K562 (cell line): ENCODE measurements at regions not wholly inside any gene's neighbourhood (a gene's known extent, or its start where the extent isn't known, plus 50 kb on each side); places are given as distances from the start of the nearest gene placed in this dataset.

ENCODE experiments used
- ATAC-seq: fragments of 200-7000 bp; cut with Tn5 transposase; 3 replicates; pipeline ENCODE4 v1.9.1; 2020; ENCODE audit warnings: moderate library complexity
- BruUV-seq: library from RNA; stranded (reverse); fragments of 400-500 nt; replicated peaks from 2 replicates; lab custom pipeline; 2021; lab: Mats Ljungman, UMichigan
- CTCF ChIA-PET: fragments of 300-600 bp; formaldehyde crosslinking; extraction: SDS; loops from one replicate; lab custom pipeline; 2021; ENCODE audit warnings: low intra/inter-chr PET ratio; lab: Yijun Ruan, JAX
- POLR2A ChIA-PET: fragments of 300-600, 350-650 bp; sonication (Branson Sonifier 250); formaldehyde crosslinking; extraction: SDS; loops from one replicate; lab custom pipeline; 2021; ENCODE audit warnings: antibody characterized with exemption, inconsistent platforms; lab: Yijun Ruan, JAX
- DNase-seq, 4 experiments: peaks; one replicate each; pipeline versions ENCODE4 v3.0.0 to v3.0.0-alpha.2; 2011 to 2018; ENCODE audit warnings: low spot score in 3 of 4, mixed read lengths in 3 of 4; ENCODE audit errors: extremely low read depth in 1 of 4
- FAIRE-seq: peaks from 2 replicates; lab custom pipeline; 2011; peaks lifted over from hg19 to GRCh38; lab: Jason Lieb, UNC
- H2AFZ ChIP-seq: 2 replicates; pipeline ENCODE4 v1.6.0; 2011; ENCODE audit warnings: low read depth, low read length, control low read depth, inconsistent platforms
- H3K27ac ChIP-seq: fragments of 200-600 bp; 3 replicates; pipeline ENCODE4 v1.8.0; 2011; ENCODE audit warnings: low read depth, mild to moderate bottlenecking, control low read depth, inconsistent platforms, low read length, moderate library complexity, mixed read lengths; ENCODE audit errors: extremely low read depth
- H3K27me3 ChIP-seq, 2 experiments: fragments of 300-600 bp in 1 of 2; 2 replicates in 1 of 2; 3 replicates in 1 of 2; pipeline versions ENCODE4 v1.6.0 to v1.8.0; 2011; ENCODE audit warnings: inconsistent platforms in 2 of 2, low read length in 2 of 2, mild to moderate bottlenecking in 1 of 2, mixed read lengths in 1 of 2, moderate library complexity in 1 of 2; ENCODE audit not compliant: control insufficient read depth in 2 of 2, insufficient read depth in 2 of 2
- H3K36me3 ChIP-seq: fragments of 300-600 bp; 3 replicates; pipeline ENCODE4 v1.8.0; 2011; ENCODE audit warnings: mild to moderate bottlenecking, low read length, inconsistent platforms; ENCODE audit not compliant: control insufficient read depth, insufficient read depth
- H3K4me1 ChIP-seq, 2 experiments: fragments of 200-600 bp in 1 of 2; replicated peaks in 1 of 2; 2 replicates in 1 of 2; 3 replicates in 1 of 2; pipeline versions ENCODE4 v1.5.1 to v1.8.0; 2011; ENCODE audit warnings: inconsistent platforms in 2 of 2, low read length in 2 of 2, mild to moderate bottlenecking in 1 of 2, mixed read lengths in 1 of 2, moderate library complexity in 1 of 2; ENCODE audit not compliant: control insufficient read depth in 2 of 2, insufficient read depth in 2 of 2
- H3K4me2 ChIP-seq: 2 replicates; pipeline ENCODE4 v1.6.1; 2011; ENCODE audit warnings: low read length, control low read depth, inconsistent platforms, mixed read lengths; ENCODE audit not compliant: insufficient read depth
- H3K4me3 ChIP-seq: fragments of 200-600 bp; sonication (generic), shearing (Covaris generic); 2 replicates; pipeline ENCODE4 v1.5.1; 2016; ENCODE audit warnings: control low read depth, inconsistent platforms
- H3K79me2 ChIP-seq: fragments of 200-600 bp; 3 replicates; pipeline ENCODE4 v1.8.0; 2011; ENCODE audit warnings: low read length, inconsistent platforms; ENCODE audit not compliant: control insufficient read depth, insufficient read depth
- H3K9ac ChIP-seq, 2 experiments: 2 replicates each; pipeline versions ENCODE4 v1.6.0 to v1.6.1; 2011; ENCODE audit warnings: low read depth in 2 of 2, low read length in 2 of 2, control low read depth in 1 of 2, inconsistent platforms in 1 of 2, mild to moderate bottlenecking in 1 of 2, mixed read lengths in 1 of 2; ENCODE audit not compliant: insufficient read depth in 1 of 2
- H3K9me1 ChIP-seq: one replicate; pipeline ENCODE4 v1.6.0; 2011; ENCODE audit warnings: inconsistent platforms, mild to moderate bottlenecking, low read length, moderate library complexity; ENCODE audit not compliant: control insufficient read depth, insufficient read depth
- H3K9me3 ChIP-seq: replicated peaks from 2 replicates; pipeline ENCODE4 v1.5.1; 2011; ENCODE audit warnings: low read depth, low read length, inconsistent platforms; ENCODE audit not compliant: control insufficient read depth, insufficient read depth
- H4K20me1 ChIP-seq: replicated peaks from 2 replicates; pipeline ENCODE4 v1.6.1; 2011; ENCODE audit warnings: low read length, inconsistent platforms, mixed read lengths; ENCODE audit not compliant: control insufficient read depth, insufficient read depth
- FOXP1 ChIP-seq: sonication (generic); formaldehyde crosslinking; IDR thresholded peaks from 2 replicates; pipeline ENCODE4 v1.8.0; 2022; ENCODE audit warnings: mild to moderate bottlenecking, missing genetic modification reagents
- NCOA2 ChIP-seq, 2 experiments: fragments of 450-650 bp; IDR thresholded peaks; 2 replicates each; pipeline ENCODE4 v1.6.1; 2018; ENCODE audit warnings: mild to moderate bottlenecking in 2 of 2, moderate library complexity in 1 of 2; ENCODE audit not compliant: partially characterized antibody in 2 of 2
- PHB2 ChIP-seq: fragments of 450-650 bp; IDR thresholded peaks from 2 replicates; pipeline ENCODE4 v1.6.1; 2017; ENCODE audit warnings: low read depth
- THAP12 ChIP-seq: fragments of 250-450 bp; sonication (Bioruptor Pico); IDR thresholded peaks from 2 replicates; pipeline ENCODE4 v1.9.0; 2021; ENCODE audit warnings: mild to moderate bottlenecking, inconsistent platforms
- XRCC3 ChIP-seq: fragments of 450-650 bp; IDR thresholded peaks from 2 replicates; pipeline ENCODE4 v1.6.1; 2017; ENCODE audit warnings: mild to moderate bottlenecking, moderate library complexity
- ZNF175 ChIP-seq: fragments of 200-800 bp; sonication (Bioruptor generic); IDR thresholded peaks from 2 replicates; pipeline ENCODE4 v1.6.1; 2016; ENCODE audit warnings: low read depth, mild to moderate bottlenecking, missing genetic modification characterization, missing compliant biosample characterization
- ZNF3 ChIP-seq: fragments of 250-450 bp; sonication (Bioruptor Pico); IDR thresholded peaks from 2 replicates; pipeline ENCODE4 v1.5.0; 2021; ENCODE audit warnings: mild to moderate bottlenecking, moderate library complexity
- ZNF77 ChIP-seq: fragments of 250-450 bp; sonication (Bioruptor Pico); IDR thresholded peaks from 2 replicates; pipeline ENCODE4 v1.5.0; 2020
- WGBS: fragments of 100-300 bp; shearing (Covaris generic); methylation state at CpG from one replicate; pipeline ENCODE4 v1.1.6; 2016; ENCODE audit warnings: low coverage, mixed read lengths; ENCODE audit not compliant: insufficient coverage; ENCODE audit errors: missing lambda C conversion rate; 5-methylcytosine and 5-hydroxymethylcytosine counted together
- in situ Hi-C: fragments of 300-500 bp; cut with MboI; formaldehyde crosslinking; loops from 4 replicates; pipeline ENCODE4 v1.15.0; 2018; ENCODE audit warnings: inconsistent platforms, mixed read lengths
- intact Hi-C: fragments of 100-400 bp; cut with micrococcal nuclease; formaldehyde crosslinking; loops from 2 replicates; pipeline ENCODE4 v1.14.2; 2022

- Histone ChIP-seq H3K27me3 (no peaks in the 10 kb centered on the region), H3K9me1 (no peaks in the 10 kb centered on the region), H2AFZ (no peak overlapping the region), H3K4me2 (no peak overlapping the region), H3K4me1 (no peaks in the 10 kb centered on the region), H4K20me1 (no peaks in the 10 kb centered on the region), H3K9me3 (no peaks in the 10 kb centered on the region), H3K27ac (no peak overlapping the region), H3K9ac (no peak overlapping the region), H3K36me3 (no peaks in the 10 kb centered on the region), H3K79me2 (no peaks in the 10 kb centered on the region), H3K4me3 (no peak overlapping the region)
- in situ Hi-C loops (no loop called here), intact Hi-C loops (no loop called here)
- POLR2A ChIA-PET = no interaction called here
- no peak for FAIRE-seq
- CTCF ChIA-PET = no interaction called here
- TF ChIP-seq ZNF175 (CRISPR knock-in tag) (no peak), ZNF77 (CRISPR knock-in tag) (no peak), XRCC3 (no peak), PHB2 (no peak), NCOA2 (IDR thresholded peaks at IDR 0.05; ENCODE audit: partially characterized antibody in 2 of 2) (no peak), FOXP1 (CRISPR knock-in tag) (no peak), THAP12 (no peak), ZNF3 (CRISPR knock-in tag) (no peak)
- BruUV-seq = no TSS peak
- no peak for ATAC-seq
- DNase-seq = no peak
- WGBS = 0% methylated on average over 1 of the region's 1 CpG
These were observed 68.6 kb upstream of the TPRG1 start for GRCh38 chr3:189103208-189103607.
